ENCODE measurements at regions not wholly inside any gene's neighbourhood (a gene's known extent, or its start where the extent isn't known, plus 50 kb on each side); places are given as distances from the start of the nearest gene placed in this dataset.
"Not testable (repeated sequence)": the region's sequence is repeated elsewhere in the genome, so short reads cannot be mapped to it uniquely, and the experiment has no call there.

- DNase-seq (no peak), ATAC-seq (no peak)
- intact Hi-C loops (cut with DNase I) = no loop called here
Observed at GRCh38 chr4:132330994-132331393, 818.1 kb upstream of the PCDH10 start.

- DNase-seq (no peak), ATAC-seq (no peak)
- intact Hi-C loops (cut with DNase I) = no loop called here
Observed at GRCh38 chr4:132332932-132333723, 816.0 kb upstream of the PCDH10 start.

- ATAC-seq = peak in 1 of 2 donors; percentile 31
- intact Hi-C loops (cut with DNase I) = no loop called here
- no peak for DNase-seq
Observed at GRCh38 chr4:132333724-132334047, 815.4 kb upstream of the PCDH10 start.

GRCh38 chr4:132334081-132334480 lies 815.0 kb upstream of the PCDH10 start:
- ATAC-seq (no peak), DNase-seq (no peak)
- intact Hi-C loops (cut with DNase I) = no loop called here

GRCh38 chr4:132344924-132345828 lies 803.9 kb upstream of the PCDH10 start:
- intact Hi-C loops (cut with DNase I) = no loop called here
- DNase-seq = no peak
- ATAC-seq = no peak

- ATAC-seq (no peak), DNase-seq (no peak)
- intact Hi-C loops (cut with DNase I) = no loop called here
Observed at GRCh38 chr4:132346016-132346415, 803.1 kb upstream of the PCDH10 start.

GRCh38 chr4:132351606-132352005 lies 797.5 kb upstream of the PCDH10 start:
- ATAC-seq; intact Hi-C loops (cut with DNase I): not testable (repeated sequence)

GRCh38 chr4:132382243-132382642 lies 766.9 kb upstream of the PCDH10 start:
- intact Hi-C loops (cut with DNase I) = no loop called here
- no peak for ATAC-seq
- DNase-seq = no peak

More at GRCh38 chr4:132351606-132352005, 797.5 kb upstream of the PCDH10 start:
- not testable (repeated sequence) for DNase-seq

GRCh38 chr4:132383571-132384199 lies 765.4 kb upstream of the PCDH10 start:
- ATAC-seq (no peak), DNase-seq (no peak)
- intact Hi-C loops (cut with DNase I) = no loop called here

GRCh38 chr4:132384709-132385108 lies 764.4 kb upstream of the PCDH10 start:
- intact Hi-C loops (cut with DNase I) = no loop called here
- no peak for DNase-seq
- no peak for ATAC-seq

GRCh38 chr4:132386130-132386529 lies 763.0 kb upstream of the PCDH10 start:
- intact Hi-C loops (cut with DNase I) = no loop called here
- DNase-seq (no peak), ATAC-seq (no peak)

- intact Hi-C loops (cut with DNase I) = no loop called here
- no peak for ATAC-seq
Observed at GRCh38 chr4:132387060-132387459, 762.0 kb upstream of the PCDH10 start.

GRCh38 chr4:132395561-132395960 lies 753.5 kb upstream of the PCDH10 start:
- intact Hi-C loops (cut with DNase I) = no loop called here
- ATAC-seq (no peak), DNase-seq (no peak)

More at GRCh38 chr4:132387060-132387459, 762.0 kb upstream of the PCDH10 start:
- no peak for DNase-seq

GRCh38 chr4:132396636-132397035 lies 752.5 kb upstream of the PCDH10 start:
- ATAC-seq (no peak), DNase-seq (no peak)
- intact Hi-C loops (cut with DNase I) = no loop called here

GRCh38 chr4:132417220-132417619 lies 731.9 kb upstream of the PCDH10 start:
- DNase-seq (no peak), ATAC-seq (no peak)
- intact Hi-C loops (cut with DNase I) = no loop called here

GRCh38 chr4:132427125-132427524 lies 722.0 kb upstream of the PCDH10 start:
- intact Hi-C loops (cut with DNase I) = no loop called here
- ATAC-seq = no peak
- DNase-seq = no peak

- DNase-seq (no peak), ATAC-seq (no peak)
- intact Hi-C loops (cut with DNase I) = no loop called here
Observed at GRCh38 chr4:132437117-132437516, 712.0 kb upstream of the PCDH10 start.

- DNase-seq = no peak
- intact Hi-C loops (cut with DNase I) = no loop called here
- no peak for ATAC-seq
Observed at GRCh38 chr4:132445386-132445785, 703.7 kb upstream of the PCDH10 start.

- intact Hi-C loops (cut with DNase I); ATAC-seq; DNase-seq: not testable (repeated sequence)
Observed at GRCh38 chr4:132457987-132458386, 691.1 kb upstream of the PCDH10 start.

- ATAC-seq (no peak), DNase-seq (no peak)
- intact Hi-C loops (cut with DNase I) = no loop called here
Observed at GRCh38 chr4:132479543-132479942, 669.6 kb upstream of the PCDH10 start.

Measured in left cardiac atrium (tissue), 4 donors.